Jurkat, Clone E6-1 (cell line): ENCODE measurements at regions not wholly inside any gene's neighbourhood (a gene's known extent, or its start where the extent isn't known, plus 50 kb on each side); places are given as distances from the start of the nearest gene placed in this dataset.

Experiments used
- DNase-seq: peaks from one replicate; pipeline ENCODE4 v3.0.0-alpha.2; 2011; ENCODE audit warnings: low read depth, low spot score
- H3K4me3 ChIP-seq: 2 replicates; pipeline ENCODE4 v1.5.1; 2011; ENCODE audit warnings: mild to moderate bottlenecking, low read length, control low read depth, moderate library complexity

DNA sequence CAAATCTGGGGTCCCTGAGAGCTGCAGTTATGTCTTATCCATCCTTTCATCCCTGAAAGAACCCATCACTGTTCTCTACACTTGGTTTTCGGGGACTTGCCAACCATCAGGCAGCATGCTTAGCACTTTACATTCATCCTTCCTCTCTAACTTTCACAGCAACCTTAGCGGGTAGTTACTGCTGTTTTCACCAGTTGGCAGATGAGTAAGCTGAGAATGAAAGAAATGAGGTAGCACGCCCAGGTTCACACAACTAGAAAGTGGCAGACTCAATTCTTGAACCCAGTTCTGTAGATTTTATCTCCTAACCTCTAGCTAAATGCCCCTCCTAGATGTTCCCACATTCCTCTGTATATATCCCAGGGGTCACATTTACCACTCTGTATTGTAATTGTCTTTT is 342.0 kb upstream of the WWC1 start:
- no peak overlapping the region for H3K4me3 ChIP-seq
- no peak for DNase-seq

DNA sequence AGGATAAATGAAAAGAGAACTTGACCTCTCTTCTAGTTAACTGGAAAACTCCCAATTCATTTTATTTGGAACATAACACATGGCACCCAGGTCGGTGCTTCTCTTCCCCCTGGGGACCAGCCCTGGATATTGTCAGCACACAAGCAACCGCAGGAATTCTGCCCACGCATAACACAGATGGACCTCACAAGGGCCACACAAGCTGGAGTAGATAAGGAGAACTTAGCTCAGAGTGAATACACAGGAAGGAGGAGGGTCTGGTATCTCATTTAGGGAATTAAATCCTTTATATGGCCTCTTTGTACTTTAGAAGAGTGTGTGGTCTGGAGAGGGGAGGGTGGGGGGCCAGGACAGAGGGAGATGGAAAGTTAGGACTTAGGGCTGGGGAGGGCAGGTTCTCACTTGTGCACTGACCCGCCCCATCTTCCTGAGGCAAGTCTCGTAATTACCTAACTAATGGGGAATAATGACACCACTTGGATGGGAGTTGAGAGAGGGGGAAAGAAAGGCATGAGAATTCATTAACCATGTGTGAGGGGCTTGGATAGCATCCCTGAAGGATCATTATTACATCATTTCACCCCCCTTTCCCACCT is 341.2 kb upstream of the WWC1 start:
- no peak overlapping the region for H3K4me3 ChIP-seq
- DNase-seq: no peak

DNA sequence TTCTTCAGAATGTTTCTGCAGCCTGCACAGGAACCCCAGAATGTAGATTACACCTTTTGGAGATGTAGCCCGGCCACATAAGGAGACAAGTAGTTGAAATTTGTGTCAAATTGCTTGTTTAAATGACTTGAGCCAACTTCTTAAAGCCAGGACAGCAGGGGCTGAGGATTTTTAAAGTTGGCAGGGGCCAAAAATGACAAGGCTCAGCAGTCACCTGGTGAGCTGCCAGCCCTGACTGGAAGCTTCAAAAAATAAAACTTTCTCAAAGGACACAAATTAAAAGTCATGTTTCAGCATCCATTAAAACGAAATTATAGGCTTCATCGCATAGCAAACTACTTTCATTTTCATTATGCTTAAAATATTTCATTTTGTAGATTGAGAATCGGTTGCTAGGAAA is 340.3 kb upstream of the WWC1 start:
- peak overlapping the region; percentile 28 for H3K4me3 ChIP-seq
- no peak for DNase-seq

DNA sequence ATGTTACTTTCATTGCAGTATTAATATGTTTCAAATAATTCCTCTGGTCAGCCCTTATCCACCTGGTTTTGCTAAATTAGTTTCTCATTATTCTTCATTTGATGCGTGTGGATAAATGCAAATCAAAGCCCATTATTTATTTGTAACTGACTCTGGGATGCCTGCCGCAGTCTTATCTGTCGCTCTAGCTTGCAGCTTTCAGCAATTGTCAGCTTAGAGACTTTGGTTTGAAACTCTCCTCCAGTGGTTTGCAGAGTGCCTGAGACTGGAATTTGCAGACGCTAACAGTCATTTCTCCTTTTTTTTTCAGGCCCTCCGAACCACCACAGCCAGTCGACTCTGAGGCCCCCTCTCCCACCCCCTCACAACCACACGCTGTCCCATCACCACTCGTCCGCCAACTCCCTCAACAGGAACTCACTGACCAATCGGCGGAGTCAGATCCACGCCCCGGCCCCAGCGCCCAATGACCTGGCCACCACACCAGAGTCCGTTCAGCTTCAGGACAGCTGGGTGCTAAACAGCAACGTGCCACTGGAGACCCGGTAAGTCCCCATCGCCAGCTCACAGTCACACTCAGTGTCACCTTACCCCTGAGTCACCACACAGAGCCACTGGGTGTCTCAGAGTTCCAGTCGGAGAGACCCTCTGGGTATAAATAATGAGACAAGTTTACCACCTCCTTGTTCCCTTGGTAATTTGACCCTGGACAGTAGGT is 339.0 kb upstream of the WWC1 start:
- no peak overlapping the region for H3K4me3 ChIP-seq
- DNase-seq: no peak

DNA sequence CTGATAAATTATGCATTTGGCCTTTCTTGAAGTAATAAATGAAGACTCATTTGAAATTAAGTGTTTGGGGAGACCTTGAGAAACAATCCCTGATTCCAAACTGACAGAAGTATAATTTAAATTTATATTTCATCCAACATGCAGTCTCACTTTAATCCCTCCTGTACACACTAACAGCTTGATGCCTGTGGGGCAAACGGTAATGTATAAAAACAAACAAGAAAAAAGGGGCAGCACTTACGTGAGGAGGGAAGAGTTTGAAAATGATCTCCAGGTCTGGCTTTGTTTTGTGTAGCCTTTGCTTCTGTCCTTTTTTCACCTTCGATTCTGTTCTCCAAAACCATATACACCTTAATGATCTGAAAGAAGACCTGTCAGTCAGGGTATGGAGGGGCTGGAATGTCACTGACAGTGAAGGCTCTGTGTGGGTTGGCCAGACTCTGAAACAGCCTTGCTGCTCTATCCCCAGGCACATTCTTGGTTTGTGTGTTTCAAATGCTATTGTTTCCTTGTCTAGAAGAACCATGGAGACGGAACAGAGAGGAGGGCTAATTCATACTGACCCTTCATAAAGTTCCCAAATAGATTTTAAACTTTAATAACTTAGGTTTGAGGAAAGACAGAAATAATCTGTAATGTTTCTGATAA is 338.2 kb upstream of the WWC1 start:
- no peak overlapping the region for H3K4me3 ChIP-seq
- no peak for DNase-seq

DNA sequence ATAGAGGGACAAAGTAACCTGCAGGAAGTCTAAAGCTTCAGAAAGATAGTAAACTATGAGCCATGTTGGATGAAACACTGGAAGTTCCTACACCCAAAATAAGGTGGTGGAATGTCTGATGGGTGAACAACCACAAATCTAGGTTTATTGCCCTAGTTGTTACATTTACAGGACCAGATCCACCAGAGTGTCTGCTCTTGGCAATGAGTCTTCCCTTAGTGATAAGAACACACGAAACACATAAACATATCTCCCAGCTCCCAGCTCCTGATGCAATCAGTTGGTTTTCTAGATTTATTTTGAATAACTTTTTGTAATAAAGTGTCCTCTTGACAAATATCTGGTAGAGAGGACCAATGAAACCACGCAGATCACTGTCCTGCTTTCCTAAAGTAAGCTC is 329.7 kb upstream of the WWC1 start:
- no peak for DNase-seq

DNA sequence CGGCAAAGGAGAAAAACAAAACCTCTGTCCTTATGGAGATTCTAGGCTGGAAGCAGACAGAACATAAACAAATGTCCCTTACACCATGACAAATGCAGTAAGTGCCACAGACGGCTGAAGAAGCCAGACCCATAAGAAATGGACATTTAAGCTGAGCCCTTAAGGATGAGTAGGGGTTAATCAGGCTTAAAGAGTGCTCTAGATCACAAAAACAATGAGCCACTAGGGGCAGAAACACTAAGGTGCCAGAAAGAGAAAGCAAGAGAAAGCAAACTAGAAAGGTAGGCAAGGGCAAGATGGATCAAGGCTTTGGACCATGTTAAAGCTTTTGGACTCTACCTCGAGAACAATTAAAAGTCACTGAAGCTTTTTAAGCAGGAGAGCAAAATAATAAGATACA is 326.9 kb upstream of the WWC1 start:
- DNase-seq: no peak
- no peak overlapping the region for H3K4me3 ChIP-seq

More for the DNA sequence above, 329.7 kb upstream of the WWC1 start:
- H3K4me3 ChIP-seq: no peak overlapping the region

DNA sequence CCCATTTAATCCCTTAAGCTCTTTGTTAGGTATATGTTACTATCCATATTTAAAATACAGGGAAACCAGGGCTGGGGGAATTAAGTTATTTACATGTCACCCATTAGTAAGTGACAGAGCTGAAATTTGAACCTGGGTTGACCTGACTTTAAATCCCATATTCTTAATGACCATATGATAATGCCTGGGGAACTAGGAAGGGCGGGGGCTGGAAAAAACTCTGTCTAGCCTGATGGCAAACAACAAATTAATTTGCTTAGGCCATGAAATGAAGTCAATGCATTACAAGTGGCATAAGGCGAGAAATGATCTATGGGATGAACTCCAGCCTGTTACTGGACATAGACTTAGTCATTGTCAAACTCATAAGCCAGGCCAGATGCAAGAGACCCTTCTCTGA is 325.7 kb upstream of the WWC1 start:
- DNase-seq: no peak
- H3K4me3 ChIP-seq: no peak overlapping the region

DNA sequence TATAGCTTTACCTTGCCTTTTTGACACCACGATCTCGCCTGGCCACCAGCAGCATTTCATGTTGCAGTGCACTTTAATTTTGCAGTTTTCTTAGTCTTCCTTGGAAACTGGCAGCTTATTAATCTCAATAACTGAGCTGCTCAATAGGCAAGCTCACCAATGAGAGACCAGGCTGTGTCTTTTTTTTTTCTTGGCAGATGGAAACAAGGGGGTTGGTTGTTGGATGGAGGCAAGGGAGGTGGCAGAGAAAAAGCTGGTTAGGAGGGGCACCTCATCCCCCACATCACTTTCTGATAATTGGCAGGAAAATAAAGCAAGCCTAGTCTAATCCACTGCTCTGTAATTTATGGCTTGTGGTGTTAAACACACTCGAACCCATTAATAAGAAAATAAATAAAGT is 324.5 kb upstream of the WWC1 start:
- DNase-seq: no peak
- H3K4me3 ChIP-seq: no peak overlapping the region

DNA sequence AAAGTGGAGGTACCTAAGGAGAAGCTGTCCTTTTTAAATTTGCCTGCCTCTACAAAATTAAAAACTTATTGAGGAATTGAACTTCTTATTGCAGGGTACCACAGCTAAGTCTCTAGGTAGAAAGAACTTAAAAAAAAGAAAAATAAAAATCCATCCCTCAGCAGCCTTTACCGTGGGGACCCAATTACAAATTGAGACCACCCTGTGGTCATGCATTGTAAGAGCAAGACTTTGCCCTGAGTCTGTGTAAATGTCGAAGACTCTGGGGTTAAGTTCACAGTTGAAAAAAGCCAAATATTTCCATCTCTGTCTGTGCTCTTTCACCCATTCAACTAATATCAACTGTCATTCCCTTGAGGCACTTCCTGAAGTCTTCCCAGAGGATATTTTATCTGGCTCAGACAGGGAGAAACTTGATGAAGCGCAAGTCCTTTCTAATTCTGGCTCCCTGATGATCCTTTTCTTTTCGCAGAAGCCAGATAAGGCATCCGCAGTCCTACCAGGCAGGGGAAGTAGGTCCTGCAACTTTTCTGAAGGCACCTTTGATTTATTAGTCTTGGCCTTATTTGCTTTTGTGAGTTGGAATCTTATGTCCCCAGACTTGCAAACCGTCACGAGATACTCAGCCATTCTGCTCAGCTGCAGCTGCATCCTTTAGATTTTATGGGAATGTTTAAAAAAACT is 323.8 kb upstream of the WWC1 start:
- H3K4me3 ChIP-seq: no peak overlapping the region
- DNase-seq: no peak

DNA sequence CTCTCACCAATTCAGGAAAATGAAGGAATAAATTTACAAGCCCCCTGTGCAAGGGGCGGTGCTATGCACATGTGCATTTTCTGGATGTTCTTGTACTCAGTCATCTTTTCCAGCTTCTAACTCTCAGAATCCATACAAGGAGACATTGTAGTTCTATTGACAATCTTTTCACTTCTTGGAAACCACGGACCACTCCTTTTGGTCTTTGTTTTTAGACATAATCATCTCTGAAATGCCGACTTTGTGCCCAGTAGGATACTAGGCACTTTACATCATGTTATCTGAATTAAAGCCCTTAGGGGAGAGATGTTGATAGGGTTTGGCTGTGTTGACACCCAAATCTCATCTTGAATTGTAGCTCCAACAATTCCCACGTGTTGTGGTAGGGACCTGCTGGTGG is 322.6 kb upstream of the WWC1 start:
- no peak for DNase-seq
- no peak overlapping the region for H3K4me3 ChIP-seq

DNA sequence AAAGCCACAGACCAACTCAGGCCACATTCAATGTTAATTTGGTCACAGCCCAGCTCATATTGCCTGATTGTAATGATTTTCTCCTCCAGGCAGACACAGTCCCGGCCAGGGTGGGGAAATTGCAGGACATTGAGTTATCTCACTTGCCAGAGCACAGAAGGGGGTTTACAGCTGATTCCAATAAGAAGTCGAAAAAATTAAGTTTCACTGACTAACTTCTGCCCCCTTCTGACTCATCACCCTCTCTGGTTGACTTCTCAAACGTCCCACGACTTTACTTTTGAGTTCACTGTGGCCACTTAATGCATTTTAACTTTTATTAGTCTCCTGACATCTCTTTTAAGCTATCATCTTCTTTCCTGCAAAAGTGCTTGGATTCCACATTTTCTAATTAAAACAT is 321.4 kb upstream of the WWC1 start:
- no peak for DNase-seq

DNA sequence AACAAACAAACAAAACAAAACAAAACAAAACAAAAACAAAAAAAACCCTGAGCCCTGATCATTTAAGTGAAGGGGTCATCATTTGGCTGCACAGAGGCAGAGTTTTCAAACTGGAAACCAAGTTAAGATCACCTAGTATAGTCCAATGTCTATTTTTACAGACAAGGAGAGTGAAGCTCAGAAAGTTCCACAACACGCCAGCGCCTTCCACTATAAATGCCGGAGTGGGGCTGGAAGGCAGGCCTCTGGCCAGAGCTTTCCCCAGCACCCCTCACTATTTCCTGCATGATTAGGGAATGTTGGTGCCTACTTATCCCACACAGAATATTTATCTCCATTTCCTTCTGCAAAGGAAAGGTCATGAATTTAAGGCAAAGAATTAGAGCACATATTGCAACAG is 319.7 kb upstream of the WWC1 start:
- no peak for DNase-seq
- H3K4me3 ChIP-seq: no peak overlapping the region

More for the DNA sequence above, 321.4 kb upstream of the WWC1 start:
- H3K4me3 ChIP-seq: no peak overlapping the region

DNA sequence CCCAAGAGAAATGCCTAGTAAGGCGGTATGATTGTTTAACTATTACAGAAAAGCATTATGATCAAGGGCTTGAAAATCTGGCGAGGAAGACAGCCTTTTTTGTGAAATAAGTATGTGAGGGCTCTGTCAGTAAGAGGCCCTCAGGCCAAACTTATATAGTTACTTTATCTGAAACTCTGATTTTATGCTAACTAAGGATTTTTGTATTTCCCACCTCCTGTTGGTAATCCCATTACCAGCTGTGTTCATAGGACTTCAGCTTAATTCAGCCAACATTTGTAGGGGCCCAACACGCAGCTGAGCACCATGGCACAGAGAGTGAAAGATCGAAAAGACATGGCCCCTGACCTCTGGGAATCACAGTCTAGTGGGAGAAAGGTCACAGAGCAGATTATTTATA is 318.3 kb upstream of the WWC1 start:
- no peak overlapping the region for H3K4me3 ChIP-seq
- DNase-seq: no peak

DNA sequence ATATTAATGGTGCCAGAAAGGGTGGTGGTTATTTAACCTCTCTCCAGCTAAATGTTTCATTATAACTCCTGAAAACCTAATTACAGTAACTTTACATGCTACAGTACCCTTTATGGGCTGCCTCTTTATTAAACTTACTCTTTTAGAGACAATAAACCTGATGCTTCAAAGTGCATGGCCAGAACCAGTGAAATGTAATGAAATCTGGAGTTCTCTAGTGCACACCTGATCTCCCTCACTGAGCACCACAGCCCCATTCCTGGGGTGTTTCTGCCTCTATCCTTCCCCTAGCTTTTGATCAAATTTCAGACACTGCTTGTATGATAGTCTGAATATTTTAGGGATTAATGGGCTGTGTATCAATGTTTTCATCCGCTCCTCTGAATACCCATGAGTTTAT is 306.5 kb upstream of the WWC1 start:
- no peak for DNase-seq
- H3K4me3 ChIP-seq: no peak overlapping the region

DNA sequence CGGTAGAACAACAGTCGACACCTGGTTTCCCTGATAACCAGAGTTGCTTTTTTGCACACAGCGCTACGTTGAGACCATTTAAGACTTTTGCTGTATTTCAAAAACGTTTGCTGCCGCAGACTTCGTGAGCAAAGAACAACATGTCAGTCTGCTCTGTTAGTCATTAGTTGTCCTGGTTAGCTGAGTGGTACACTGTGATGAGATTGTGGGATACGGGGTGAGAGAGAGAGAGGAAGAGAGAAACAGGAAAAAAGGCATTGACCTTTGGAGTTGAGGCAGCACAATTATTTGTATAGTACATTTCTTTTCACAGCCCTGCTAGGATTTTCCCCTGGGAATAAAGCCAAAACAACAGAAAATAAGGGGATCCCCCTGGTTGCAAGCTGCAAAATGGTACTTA is 306.1 kb upstream of the WWC1 start:
- DNase-seq: no peak
- no peak overlapping the region for H3K4me3 ChIP-seq

DNA sequence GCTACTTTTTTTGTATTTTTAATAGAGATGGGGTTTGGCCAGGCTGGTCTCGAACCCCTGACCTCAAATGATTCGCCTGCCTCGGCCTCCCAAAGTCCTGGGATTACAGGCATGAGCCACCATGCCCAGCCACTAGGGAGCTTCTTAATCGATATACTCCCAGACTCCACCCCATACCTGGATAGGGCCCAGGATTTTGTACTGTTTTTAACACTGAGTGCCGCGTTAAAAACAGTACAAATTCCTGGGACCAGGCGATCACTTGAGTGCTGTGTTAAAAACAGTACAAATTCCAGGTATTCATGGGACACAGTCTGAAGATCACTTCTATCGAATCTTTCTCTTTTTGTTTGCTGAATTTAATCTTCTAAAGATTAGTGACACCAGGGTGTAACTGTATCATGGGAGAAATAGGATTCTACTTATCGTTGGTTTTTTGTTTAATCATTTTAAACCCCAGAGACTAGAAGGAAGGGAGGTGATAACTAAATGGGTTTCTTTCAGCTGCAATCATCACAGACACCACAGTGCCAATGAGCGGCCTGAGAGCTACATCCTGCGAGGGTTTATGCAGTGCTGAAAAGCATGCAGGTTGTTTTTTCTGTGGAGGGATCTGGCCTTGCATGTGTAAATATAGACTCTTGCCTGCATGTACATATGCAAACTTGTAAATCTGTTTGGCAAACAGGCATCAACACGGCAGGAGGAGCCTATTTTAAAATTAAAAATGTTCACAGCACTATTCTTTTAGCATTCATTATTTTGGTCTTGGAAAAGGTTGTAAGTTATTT is 303.8 kb upstream of the WWC1 start:
- DNase-seq: no peak
- H3K4me3 ChIP-seq: no peak overlapping the region

DNA sequence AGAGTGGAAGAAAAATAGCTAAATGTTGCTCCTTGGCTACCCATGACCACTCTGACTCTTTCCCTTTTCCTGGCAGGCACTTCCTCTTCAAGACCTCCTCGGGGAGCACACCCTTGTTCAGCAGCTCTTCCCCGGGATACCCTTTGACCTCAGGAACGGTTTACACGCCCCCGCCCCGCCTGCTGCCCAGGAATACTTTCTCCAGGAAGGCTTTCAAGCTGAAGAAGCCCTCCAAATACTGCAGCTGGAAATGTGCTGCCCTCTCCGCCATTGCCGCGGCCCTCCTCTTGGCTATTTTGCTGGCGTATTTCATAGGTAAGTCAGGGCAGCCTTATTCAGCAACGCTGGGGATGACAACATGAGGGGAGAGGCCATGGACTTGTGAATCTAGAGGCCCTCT is 298.6 kb upstream of the WWC1 start:
- H3K4me3 ChIP-seq: no peak overlapping the region
- DNase-seq: no peak

DNA sequence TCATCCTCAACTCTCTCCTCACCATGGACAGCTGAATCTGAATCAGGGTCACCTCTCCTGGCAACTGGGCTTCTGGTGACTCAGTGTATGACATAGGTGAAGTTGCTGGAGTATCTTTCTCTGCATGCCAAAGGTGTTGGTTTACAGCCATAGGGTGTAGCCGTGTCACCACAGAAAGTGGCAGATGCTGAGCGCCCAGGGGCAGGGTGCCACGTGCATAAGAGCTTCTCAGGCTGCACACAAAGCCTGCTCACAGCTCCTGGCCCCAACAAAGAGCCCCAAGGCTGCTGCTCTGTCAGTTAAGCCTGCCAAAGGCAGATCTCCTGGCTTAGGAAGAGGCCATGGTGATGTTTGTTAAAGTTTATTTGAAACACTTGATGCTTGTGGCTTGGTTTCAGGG is 297.7 kb upstream of the WWC1 start:
- H3K4me3 ChIP-seq: no peak overlapping the region
- no peak for DNase-seq
